Astrocyte (in vitro differentiated cells and primary cell): ENCODE measurements at regions not wholly inside any gene's neighbourhood (a gene's known extent, or its start where the extent isn't known, plus 50 kb on each side); places are given as distances from the start of the nearest gene placed in this dataset.

Source experiments
- EZH2 ChIP-seq: IDR thresholded peaks from 2 replicates; pipeline ENCODE4 v1.6.1; 2012; ENCODE audit warnings: mild to moderate bottlenecking, low read length, inconsistent platforms; ENCODE audit not compliant: insufficient read depth
- TF ChIP-seq, protein P1 (sequence below): IDR thresholded peaks from 2 replicates; pipeline ENCODE4 v1.5.1; 2011; ENCODE audit warnings: low read depth, mild to moderate bottlenecking, inconsistent platforms, low read length, moderate library complexity; ENCODE audit not compliant: insufficient read depth

DNA sequence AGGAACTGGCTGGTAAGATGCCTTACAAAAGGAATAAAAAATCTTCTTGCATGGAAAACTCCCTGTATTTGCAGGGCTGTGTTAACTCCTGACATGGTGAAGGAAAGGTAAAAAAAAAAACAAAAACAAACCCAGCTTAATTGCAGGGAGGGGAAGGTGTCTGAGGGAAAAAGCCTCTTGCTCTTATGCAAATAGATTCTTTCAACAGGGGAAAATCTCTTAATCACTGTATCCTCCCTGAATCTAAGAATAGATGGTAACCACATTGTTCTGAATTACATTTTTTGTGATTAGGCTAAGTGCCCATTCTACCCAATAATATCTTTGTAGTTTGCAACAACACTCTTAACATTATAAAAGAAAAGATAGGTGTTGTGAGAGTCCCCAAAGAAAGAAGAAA lies 172.6 kb downstream of the RBM46 start:
- TF ChIP-seq, protein P1, sequence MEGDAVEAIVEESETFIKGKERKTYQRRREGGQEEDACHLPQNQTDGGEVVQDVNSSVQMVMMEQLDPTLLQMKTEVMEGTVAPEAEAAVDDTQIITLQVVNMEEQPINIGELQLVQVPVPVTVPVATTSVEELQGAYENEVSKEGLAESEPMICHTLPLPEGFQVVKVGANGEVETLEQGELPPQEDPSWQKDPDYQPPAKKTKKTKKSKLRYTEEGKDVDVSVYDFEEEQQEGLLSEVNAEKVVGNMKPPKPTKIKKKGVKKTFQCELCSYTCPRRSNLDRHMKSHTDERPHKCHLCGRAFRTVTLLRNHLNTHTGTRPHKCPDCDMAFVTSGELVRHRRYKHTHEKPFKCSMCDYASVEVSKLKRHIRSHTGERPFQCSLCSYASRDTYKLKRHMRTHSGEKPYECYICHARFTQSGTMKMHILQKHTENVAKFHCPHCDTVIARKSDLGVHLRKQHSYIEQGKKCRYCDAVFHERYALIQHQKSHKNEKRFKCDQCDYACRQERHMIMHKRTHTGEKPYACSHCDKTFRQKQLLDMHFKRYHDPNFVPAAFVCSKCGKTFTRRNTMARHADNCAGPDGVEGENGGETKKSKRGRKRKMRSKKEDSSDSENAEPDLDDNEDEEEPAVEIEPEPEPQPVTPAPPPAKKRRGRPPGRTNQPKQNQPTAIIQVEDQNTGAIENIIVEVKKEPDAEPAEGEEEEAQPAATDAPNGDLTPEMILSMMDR, result no peak
- no peak for TF ChIP-seq EZH2
